ENCODE measurements at regions not wholly inside any gene's neighbourhood (a gene's known extent, or its start where the extent isn't known, plus 50 kb on each side); places are given as distances from the start of the nearest gene placed in this dataset.

GRCh38 chr2:212811036-212811805 lies 272.6 kb upstream of the ERBB4 start (continued):
- TF ChIP-seq, protein P1, sequence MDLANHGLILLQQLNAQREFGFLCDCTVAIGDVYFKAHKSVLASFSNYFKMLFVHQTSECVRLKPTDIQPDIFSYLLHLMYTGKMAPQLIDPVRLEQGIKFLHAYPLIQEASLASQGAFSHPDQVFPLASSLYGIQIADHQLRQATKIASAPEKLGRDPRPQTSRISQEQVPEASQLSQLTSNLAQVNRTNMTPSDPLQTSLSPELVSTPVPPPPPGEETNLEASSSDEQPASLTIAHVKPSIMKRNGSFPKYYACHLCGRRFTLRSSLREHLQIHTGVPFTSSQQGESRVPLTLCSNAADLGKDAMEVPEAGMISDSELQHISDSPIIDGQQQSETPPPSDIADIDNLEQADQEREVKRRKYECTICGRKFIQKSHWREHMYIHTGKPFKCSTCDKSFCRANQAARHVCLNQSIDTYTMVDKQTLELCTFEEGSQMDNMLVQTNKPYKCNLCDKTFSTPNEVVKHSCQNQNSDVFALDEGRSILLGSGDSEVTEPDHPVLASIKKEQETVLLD (IDR thresholded peaks at IDR 0.05): no peak
- no peak for TF ChIP-seq YY1 (IDR thresholded peaks at IDR 0.05; ENCODE audit: borderline replicate concordance in 1 of 3, control insufficient read depth in 1 of 3, extremely low read depth in 1 of 3, insufficient read depth in 3 of 3, insufficient read length in 1 of 3, insufficient replicate concordance in 2 of 3, low read depth in 1 of 3, low read length in 2 of 3)

- WGBS (ENCODE audit: insufficient coverage, low coverage, missing lambda C conversion rate): 0% methylated on average over 5 of the region's 5 CpGs
- no peak overlapping the region for H3K9ac ChIP-seq (ENCODE audit: insufficient read depth in 1 of 2, low read depth in 2 of 2, low read length in 2 of 2)
- TF ChIP-seq CREBBP (IDR thresholded peaks at IDR 0.05; ENCODE audit: low read depth, low read length): no peak
- intact Hi-C loops (cut with micrococcal nuclease): no loop called here
- H3K4me1 ChIP-seq (replicated peaks in 1 of 2; ENCODE audit: control insufficient read depth in 2 of 2, insufficient read depth in 2 of 2, low read length in 2 of 2): no peaks in the 10 kb centered on the region
- CTCF ChIA-PET (ENCODE audit: low intra/inter-chr PET ratio): no interaction called here
- H3K9me1 ChIP-seq (ENCODE audit: control insufficient read depth, insufficient read depth, low read length): no peaks in the 10 kb centered on the region
- H3K9me3 ChIP-seq (replicated peaks; ENCODE audit: control insufficient read depth, insufficient read depth, low read depth, low read length): no peaks in the 10 kb centered on the region
- no peak overlapping the region for H3K4me2 ChIP-seq (ENCODE audit: insufficient read depth, low read length)
- in situ Hi-C loops (cut with MboI): no loop called here
- ATAC-seq: no peak
- no peak overlapping the region for H3K27ac ChIP-seq (ENCODE audit: extremely low read depth, low read depth, low read length)
- no peaks in the 10 kb centered on the region for H3K79me2 ChIP-seq (ENCODE audit: control insufficient read depth, insufficient read depth, low read length)
- no TSS peak for BruUV-seq (replicated peaks)
- no peak for DNase-seq (ENCODE audit: extremely low read depth in 1 of 4, low spot score in 3 of 4)
- H3K36me3 ChIP-seq (ENCODE audit: control insufficient read depth, insufficient read depth, low read length): no peaks in the 10 kb centered on the region
- no peak overlapping the region for H2AFZ ChIP-seq (ENCODE audit: low read depth, low read length)
- FAIRE-seq: no peak
- no peak overlapping the region for H3K4me3 ChIP-seq
- POLR2A ChIA-PET: no interaction called here
- no peaks in the 10 kb centered on the region for H4K20me1 ChIP-seq (replicated peaks; ENCODE audit: control insufficient read depth, insufficient read depth, low read length)
- H3K27me3 ChIP-seq (ENCODE audit: control insufficient read depth in 2 of 2, insufficient read depth in 2 of 2, low read length in 2 of 2): no peaks in the 10 kb centered on the region
Observed at GRCh38 chr2:212797484-212798205, 259.0 kb upstream of the ERBB4 start.

Measured in K562 (cell line).